GM19328 (cell line): ENCODE measurements at regions not wholly inside any gene's neighbourhood (a gene's known extent, or its start where the extent isn't known, plus 50 kb on each side); places are given as distances from the start of the nearest gene placed in this dataset.

Experiments used
- ATAC-seq: cut with Tn5 transposase; IDR thresholded peaks from one replicate; pipeline ENCODE4 v1.9.1; 2021; ENCODE audit warnings: mild to moderate bottlenecking, moderate library complexity; ENCODE audit not compliant: unreplicated experiment

- ATAC-seq: no peak
These were observed 63.4 kb upstream of the AP1S2 start for GRCh38 chrX:15918003-15918402.

- ATAC-seq: no peak
These were observed 62.1 kb upstream of the AP1S2 start for GRCh38 chrX:15916704-15917084.

- no peak for ATAC-seq
These were observed 61.5 kb upstream of the AP1S2 start for GRCh38 chrX:15915959-15916703.

GRCh38 chrX:15914486-15914885, 59.9 kb upstream of the AP1S2 start:
- no peak for ATAC-seq

GRCh38 chrX:15913146-15913545, 58.5 kb upstream of the AP1S2 start:
- ATAC-seq: no peak

GRCh38 chrX:15911734-15912550, 57.3 kb upstream of the AP1S2 start:
- no peak for ATAC-seq

GRCh38 chrX:15909605-15910004, 55.0 kb upstream of the AP1S2 start:
- no peak for ATAC-seq

GRCh38 chrX:15908603-15909290, 54.1 kb upstream of the AP1S2 start:
- no peak for ATAC-seq

GRCh38 chrX:15906041-15906943, 51.7 kb upstream of the AP1S2 start:
- ATAC-seq: no peak
